HepG2 (cell line): ENCODE measurements at regions not wholly inside any gene's neighbourhood (a gene's known extent, or its start where the extent isn't known, plus 50 kb on each side); places are given as distances from the start of the nearest gene placed in this dataset.

Experiments used
- ATAC-seq: fragments of 200-7000 bp; cut with Tn5 transposase; 3 replicates; pipeline ENCODE4 v1.9.1; 2020; ENCODE audit warnings: mild to moderate bottlenecking, moderate library complexity
- BruUV-seq: library from RNA; stranded (reverse); fragments of 400-500 nt; replicated peaks from 2 replicates; lab custom pipeline; 2021; lab: Mats Ljungman, UMichigan
- CTCF ChIA-PET: fragments of 300-600 bp; formaldehyde crosslinking; extraction: SDS; loops from one replicate; lab custom pipeline; 2021; ENCODE audit warnings: low total read pairs, inconsistent platforms, low intra/inter-chr PET ratio; lab: Yijun Ruan, JAX
- POLR2A ChIA-PET: fragments of 350-600 bp; sonication (Branson Sonifier 250); formaldehyde crosslinking; loops from one replicate; lab custom pipeline; 2020; ENCODE audit warnings: antibody characterized with exemption, inconsistent platforms; lab: Yijun Ruan, JAX
- DNase-seq: peaks from one replicate; pipeline ENCODE4 v3.0.0-alpha.2; 2015; ENCODE audit warnings: low spot score
- FAIRE-seq: peaks from 3 replicates; lab custom pipeline; 2011; peaks lifted over from hg19 to GRCh38; lab: Jason Lieb, UNC
- H2AFZ ChIP-seq: one replicate; pipeline ENCODE4 v1.6.1; 2011; ENCODE audit warnings: low read length, inconsistent platforms
- H3K27ac ChIP-seq: fragments of 300-600 bp; 3 replicates; pipeline ENCODE4 v1.8.0; 2011; ENCODE audit warnings: mixed run types, mild to moderate bottlenecking, mixed read lengths, low read length, inconsistent platforms; ENCODE audit not compliant: insufficient read depth; ENCODE audit errors: extremely low read length
- H3K27me3 ChIP-seq, 2 experiments: fragments of 200-600 bp in 1 of 2; 2 replicates in 1 of 2; 3 replicates in 1 of 2; pipeline versions ENCODE4 v1.6.0 to v1.8.0; 2011; ENCODE audit warnings: low read length in 2 of 2, mild to moderate bottlenecking in 2 of 2, moderate library complexity in 2 of 2, inconsistent platforms in 1 of 2; ENCODE audit not compliant: insufficient read depth in 2 of 2, control insufficient read depth in 1 of 2
- H3K36me3 ChIP-seq, 2 experiments: fragments of 200-600 bp in 1 of 2; replicated peaks in 1 of 2; 2 replicates in 1 of 2; 3 replicates in 1 of 2; pipeline versions ENCODE4 v1.5.1 to v1.8.0; 2011; ENCODE audit warnings: low read length in 2 of 2, inconsistent platforms in 1 of 2; ENCODE audit not compliant: insufficient read depth in 2 of 2, control insufficient read depth in 1 of 2
- H3K4me1 ChIP-seq: 2 replicates; pipeline ENCODE4 v1.5.1; 2012; ENCODE audit warnings: low read length, inconsistent platforms; ENCODE audit not compliant: insufficient read depth
- H3K4me2 ChIP-seq: 2 replicates; pipeline ENCODE4 v1.6.0; 2011; ENCODE audit warnings: low read depth, low read length, inconsistent platforms
- H3K4me3 ChIP-seq, 3 experiments: fragments of 200-600 bp in 1 of 3; sonication (generic), shearing (Covaris generic) in 1 of 3; replicated peaks in 1 of 3; 2 replicates each; pipeline ENCODE4 v1.5.1; 2011 to 2016; ENCODE audit warnings: low read length in 3 of 3, inconsistent platforms in 2 of 3, low read depth in 2 of 3, mild to moderate bottlenecking in 2 of 3, control low read depth in 1 of 3, mixed read lengths in 1 of 3; ENCODE audit not compliant: insufficient read depth in 1 of 3
- H3K79me2 ChIP-seq: one replicate; pipeline ENCODE4 v1.6.1; 2011; ENCODE audit warnings: low read length, inconsistent platforms; ENCODE audit not compliant: insufficient read depth
- H3K9ac ChIP-seq: 2 replicates; pipeline ENCODE4 v1.6.0; 2011; ENCODE audit warnings: mild to moderate bottlenecking, low read depth, low read length, inconsistent platforms; ENCODE audit not compliant: insufficient read depth
- H3K9me3 ChIP-seq: 2 replicates; pipeline ENCODE4 v1.5.1; 2012; ENCODE audit warnings: mild to moderate bottlenecking, low read length
- H4K20me1 ChIP-seq: 2 replicates; pipeline ENCODE4 v1.6.0; 2011; ENCODE audit warnings: inconsistent platforms, mild to moderate bottlenecking, low read length, moderate library complexity; ENCODE audit not compliant: insufficient read depth
- ATF1 ChIP-seq: IDR thresholded peaks from 2 replicates; pipeline ENCODE4 v1.6.1; 2016; ENCODE audit warnings: mild to moderate bottlenecking, control low read depth
- GTF2F1 ChIP-seq: fragments of 150-350 bp; IDR thresholded peaks from 2 replicates; pipeline ENCODE4 v1.6.1; 2014; ENCODE audit warnings: low read length
- KDM5B ChIP-seq: sonication (generic); formaldehyde crosslinking; IDR thresholded peaks from 2 replicates; pipeline ENCODE4 v1.4.0; 2020; ENCODE audit warnings: missing genetic modification reagents, mild to moderate bottlenecking, borderline replicate concordance
- MAFK ChIP-seq, 2 experiments: IDR thresholded peaks in 1 of 2; conservative IDR thresholded peaks in 1 of 2; 2 replicates each; pipeline ENCODE4 v1.6.1; 2011; ENCODE audit warnings: improper control_type of control experiment in 2 of 2, low read length in 2 of 2
- MBD4 ChIP-seq: IDR thresholded peaks from 2 replicates; pipeline ENCODE4 v1.6.1; 2012; ENCODE audit warnings: low read length, inconsistent platforms, borderline replicate concordance
- NCOA5 ChIP-seq: sonication (generic); formaldehyde crosslinking; IDR thresholded peaks from 2 replicates; pipeline ENCODE4 v1.4.0; 2020; ENCODE audit warnings: missing genetic modification reagents
- RORA ChIP-seq: sonication (generic); formaldehyde crosslinking; IDR thresholded peaks from 2 replicates; pipeline ENCODE4 v1.5.0; 2020; ENCODE audit warnings: mild to moderate bottlenecking, missing genetic modification reagents, moderate library complexity
- SETDB1 ChIP-seq: sonication (generic); formaldehyde crosslinking; IDR thresholded peaks from 2 replicates; pipeline ENCODE4 v1.5.1; 2020; ENCODE audit warnings: missing genetic modification reagents, mild to moderate bottlenecking, borderline replicate concordance
- SNRNP70 ChIP-seq: fragments of 200-400 bp; formaldehyde crosslinking; IDR thresholded peaks from 2 replicates; pipeline ENCODE4 v1.6.1; 2017; ENCODE audit warnings: mild to moderate bottlenecking, low read depth, low read length, moderate library complexity
- SOX13 ChIP-seq, 3 experiments: fragments of 450-650 bp in 1 of 3; sonication (generic) in 1 of 3; formaldehyde crosslinking in 1 of 3; IDR thresholded peaks in 2 of 3; conservative IDR thresholded peaks in 1 of 3; 2 replicates each; pipeline versions ENCODE4 v1.5.0 to v1.6.1; 2016 to 2020; ENCODE audit warnings: antibody characterized with exemption in 1 of 3, mild to moderate bottlenecking in 1 of 3, missing compliant biosample characterization in 1 of 3, missing genetic modification reagents in 1 of 3, moderate library complexity in 1 of 3
- STAG1 ChIP-seq: sonication (generic); formaldehyde crosslinking; IDR thresholded peaks from 2 replicates; pipeline ENCODE4 v1.4.0; 2020; ENCODE audit warnings: missing genetic modification reagents
- ZNF24 ChIP-seq: fragments of 450-650 bp; IDR thresholded peaks from 2 replicates; pipeline ENCODE4 v1.6.1; 2017; ENCODE audit warnings: antibody characterized with exemption, mild to moderate bottlenecking
- ZNF253 ChIP-seq: sonication (generic); formaldehyde crosslinking; IDR thresholded peaks from 2 replicates; pipeline ENCODE4 v1.8.0; 2022; ENCODE audit warnings: mild to moderate bottlenecking, missing genetic modification reagents, borderline replicate concordance
- ZNF333 ChIP-seq: sonication (generic); formaldehyde crosslinking; IDR thresholded peaks from 2 replicates; pipeline ENCODE4 v1.4.0; 2020; ENCODE audit warnings: mild to moderate bottlenecking, missing genetic modification reagents, borderline replicate concordance
- ZNF780A ChIP-seq: sonication (generic); formaldehyde crosslinking; IDR thresholded peaks from 2 replicates; pipeline ENCODE4 v1.8.0; 2022; ENCODE audit warnings: mild to moderate bottlenecking, missing genetic modification reagents, moderate library complexity
- WGBS: methylation state at CpG from one replicate; pipeline ENCODE4 v1.1.6; 2017; ENCODE audit warnings: low lambda C conversion rate; 5-methylcytosine and 5-hydroxymethylcytosine counted together
- in situ Hi-C: cut with HindIII; loops from 2 replicates; pipeline ENCODE4 v1.10.0; 2017; ENCODE audit warnings: low pct_unique_long_range_greater_than_20kb; ENCODE audit not compliant: extremely low pct_ligation_motif_present
- intact Hi-C: fragments of 100-400 bp; cut with micrococcal nuclease; formaldehyde crosslinking; loops from one replicate; pipeline ENCODE4 v1.10.0; 2022; ENCODE audit not compliant: unreplicated experiment
- TF ChIP-seq, protein P1 (sequence below): fragments of 450-650 bp; IDR thresholded peaks from 2 replicates; pipeline ENCODE4 v1.6.1; 2017
- TF ChIP-seq, protein P2 (sequence below): sonication (generic); formaldehyde crosslinking; IDR thresholded peaks from 2 replicates; pipeline ENCODE4 v1.4.0; 2020; ENCODE audit warnings: missing genetic modification reagents, mild to moderate bottlenecking, borderline replicate concordance

DNA sequence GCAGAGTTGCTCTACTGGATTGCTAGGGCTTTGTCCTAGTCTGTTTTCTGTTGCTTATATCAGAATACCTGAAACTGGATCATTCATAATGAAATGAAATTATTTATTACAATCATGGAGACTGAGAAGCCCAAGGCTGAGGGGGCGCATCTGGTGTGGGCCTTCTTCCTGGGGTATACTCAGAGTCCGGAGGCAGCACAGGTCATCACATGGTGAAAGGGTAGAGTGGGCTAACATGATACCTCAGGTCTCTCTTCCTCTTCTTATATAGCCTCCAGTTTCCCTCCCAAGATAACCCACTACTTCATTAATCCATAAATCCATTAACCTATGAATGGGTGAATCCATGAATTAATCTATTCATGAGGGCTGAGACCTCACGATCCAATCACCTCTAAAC, 667.6 kb upstream of the NCAM2 start:
- Histone ChIP-seq H3K36me3 (no peaks in the 10 kb centered on the region), H3K4me1 (no peaks in the 10 kb centered on the region), H3K4me3 (peak overlapping the region in 2 of 3 experiments; percentile 33 to 64; a peak in 4 of 6 replicates), H3K27me3 (no peaks in the 10 kb centered on the region), H3K9me3 (peaks cover 61% of the 10 kb centered on the region), H3K27ac (no peak overlapping the region), H2AFZ (peak overlapping the region; percentile 81), H3K79me2 (no peaks in the 10 kb centered on the region), H3K4me2 (peak overlapping the region; percentile 32), H4K20me1 (no peaks in the 10 kb centered on the region), H3K9ac (no peak overlapping the region)
- CTCF ChIA-PET, result no interaction called here
- FAIRE-seq (no peak), ATAC-seq (peak; percentile 62), DNase-seq (no peak)
- POLR2A ChIA-PET, result no interaction called here
- intact Hi-C loops (no loop called here), in situ Hi-C loops (no loop called here)
- no peak for TF ChIP-seq KDM5B
- TF ChIP-seq RORA, result no peak
- no peak for TF ChIP-seq ATF1 (CRISPR knock-in tag)
- no peak for TF ChIP-seq SNRNP70
- TF ChIP-seq GTF2F1, result no peak
- TF ChIP-seq SOX13 (IDR thresholded peaks at IDR 0.05), result no peak
- no peak for TF ChIP-seq SOX13 (CRISPR knock-in tag; conservative IDR thresholded peaks at IDR 0.05 in 1 of 2, IDR thresholded peaks at IDR 0.05 in 1 of 2)
- no peak for TF ChIP-seq ZNF24
- TF ChIP-seq, protein P1, sequence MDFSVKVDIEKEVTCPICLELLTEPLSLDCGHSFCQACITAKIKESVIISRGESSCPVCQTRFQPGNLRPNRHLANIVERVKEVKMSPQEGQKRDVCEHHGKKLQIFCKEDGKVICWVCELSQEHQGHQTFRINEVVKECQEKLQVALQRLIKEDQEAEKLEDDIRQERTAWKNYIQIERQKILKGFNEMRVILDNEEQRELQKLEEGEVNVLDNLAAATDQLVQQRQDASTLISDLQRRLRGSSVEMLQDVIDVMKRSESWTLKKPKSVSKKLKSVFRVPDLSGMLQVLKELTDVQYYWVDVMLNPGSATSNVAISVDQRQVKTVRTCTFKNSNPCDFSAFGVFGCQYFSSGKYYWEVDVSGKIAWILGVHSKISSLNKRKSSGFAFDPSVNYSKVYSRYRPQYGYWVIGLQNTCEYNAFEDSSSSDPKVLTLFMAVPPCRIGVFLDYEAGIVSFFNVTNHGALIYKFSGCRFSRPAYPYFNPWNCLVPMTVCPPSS, result no peak
- TF ChIP-seq ZNF780A (CRISPR knock-in tag), result no peak
- TF ChIP-seq, protein P2, sequence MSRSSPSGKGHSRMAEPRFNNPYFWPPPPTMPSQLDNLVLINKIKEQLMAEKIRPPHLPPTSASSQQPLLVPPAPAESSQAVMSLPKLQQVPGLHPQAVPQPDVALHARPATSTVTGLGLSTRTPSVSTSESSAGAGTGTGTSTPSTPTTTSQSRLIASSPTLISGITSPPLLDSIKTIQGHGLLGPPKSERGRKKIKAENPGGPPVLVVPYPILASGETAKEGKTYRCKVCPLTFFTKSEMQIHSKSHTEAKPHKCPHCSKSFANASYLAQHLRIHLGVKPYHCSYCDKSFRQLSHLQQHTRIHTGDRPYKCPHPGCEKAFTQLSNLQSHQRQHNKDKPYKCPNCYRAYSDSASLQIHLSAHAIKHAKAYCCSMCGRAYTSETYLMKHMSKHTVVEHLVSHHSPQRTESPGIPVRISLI (CRISPR knock-in tag), result no peak
- TF ChIP-seq NCOA5 (CRISPR knock-in tag), result no peak
- no peak for TF ChIP-seq ZNF333 (CRISPR knock-in tag)
- no peak for TF ChIP-seq STAG1
- no peak for TF ChIP-seq MBD4
- TF ChIP-seq MAFK (conservative IDR thresholded peaks at IDR 0.05 in 1 of 2, IDR thresholded peaks at IDR 0.05 in 1 of 2; ENCODE audit: low read length in 2 of 2), result no peak
- no peak for TF ChIP-seq SETDB1 (CRISPR knock-in tag)
- no peak for TF ChIP-seq ZNF253 (CRISPR knock-in tag)
- WGBS, result 47% methylated on average over 3 of the region's 3 CpGs
- no TSS peak for BruUV-seq
